Epidermal melanocyte (primary cell): ENCODE measurements at regions not wholly inside any gene's neighbourhood (a gene's known extent, or its start where the extent isn't known, plus 50 kb on each side); places are given as distances from the start of the nearest gene placed in this dataset.

ENCODE experiments used
- DNase-seq: peaks from one replicate; pipeline ENCODE4 v3.0.0; 2011; ENCODE audit warnings: low spot score; ENCODE audit not compliant: insufficient read length

GRCh38 chr9:99681113-99681512 is 140.6 kb upstream of the NR4A3 start:
- no peak for DNase-seq

GRCh38 chr9:99682378-99682777 is 139.3 kb upstream of the NR4A3 start:
- no peak for DNase-seq

- no peak for DNase-seq
Observed at GRCh38 chr9:99682870-99683269, 138.8 kb upstream of the NR4A3 start.

- no peak for DNase-seq
Observed at GRCh38 chr9:99690573-99690972, 131.1 kb upstream of the NR4A3 start.

- no peak for DNase-seq
Observed at GRCh38 chr9:99693888-99694287, 127.8 kb upstream of the NR4A3 start.

- no peak for DNase-seq
Observed at GRCh38 chr9:99694393-99694792, 127.3 kb upstream of the NR4A3 start.

- DNase-seq: no peak
Observed at GRCh38 chr9:99699396-99699795, 122.3 kb upstream of the NR4A3 start.

GRCh38 chr9:99712214-99712613 is 109.5 kb upstream of the NR4A3 start:
- DNase-seq: no peak

- no peak for DNase-seq
Observed at GRCh38 chr9:99713838-99714306, 107.8 kb upstream of the NR4A3 start.

GRCh38 chr9:99718631-99719030 is 103.1 kb upstream of the NR4A3 start:
- DNase-seq: no peak

- DNase-seq: peak; percentile 25
Observed at GRCh38 chr9:99720455-99721050, 101.1 kb upstream of the NR4A3 start.

- DNase-seq: no peak
Observed at GRCh38 chr9:99721898-99722297, 99.8 kb upstream of the NR4A3 start.

GRCh38 chr9:99722877-99723276 is 98.8 kb upstream of the NR4A3 start:
- no peak for DNase-seq

- no peak for DNase-seq
Observed at GRCh38 chr9:99724640-99725039, 97.0 kb upstream of the NR4A3 start.

- DNase-seq: no peak
Observed at GRCh38 chr9:99725852-99726251, 95.8 kb upstream of the NR4A3 start.

GRCh38 chr9:99726758-99727157 is 94.9 kb upstream of the NR4A3 start:
- no peak for DNase-seq

- DNase-seq: no peak
Observed at GRCh38 chr9:99730062-99730461, 91.6 kb upstream of the NR4A3 start.

- DNase-seq: no peak
Observed at GRCh38 chr9:99731950-99732349, 89.7 kb upstream of the NR4A3 start.

- no peak for DNase-seq
Observed at GRCh38 chr9:99732715-99733114, 89.0 kb upstream of the NR4A3 start.

GRCh38 chr9:99735041-99735440 is 86.6 kb upstream of the NR4A3 start:
- DNase-seq: no peak

GRCh38 chr9:99736291-99736690 is 85.4 kb upstream of the NR4A3 start:
- no peak for DNase-seq

GRCh38 chr9:99737649-99738048 is 84.0 kb upstream of the NR4A3 start:
- no peak for DNase-seq

- no peak for DNase-seq
Observed at GRCh38 chr9:99743006-99743405, 78.7 kb upstream of the NR4A3 start.

GRCh38 chr9:99743455-99743854 is 78.2 kb upstream of the NR4A3 start:
- no peak for DNase-seq
